ENCODE measurements at regions not wholly inside any gene's neighbourhood (a gene's known extent, or its start where the extent isn't known, plus 50 kb on each side); places are given as distances from the start of the nearest gene placed in this dataset.

DNA sequence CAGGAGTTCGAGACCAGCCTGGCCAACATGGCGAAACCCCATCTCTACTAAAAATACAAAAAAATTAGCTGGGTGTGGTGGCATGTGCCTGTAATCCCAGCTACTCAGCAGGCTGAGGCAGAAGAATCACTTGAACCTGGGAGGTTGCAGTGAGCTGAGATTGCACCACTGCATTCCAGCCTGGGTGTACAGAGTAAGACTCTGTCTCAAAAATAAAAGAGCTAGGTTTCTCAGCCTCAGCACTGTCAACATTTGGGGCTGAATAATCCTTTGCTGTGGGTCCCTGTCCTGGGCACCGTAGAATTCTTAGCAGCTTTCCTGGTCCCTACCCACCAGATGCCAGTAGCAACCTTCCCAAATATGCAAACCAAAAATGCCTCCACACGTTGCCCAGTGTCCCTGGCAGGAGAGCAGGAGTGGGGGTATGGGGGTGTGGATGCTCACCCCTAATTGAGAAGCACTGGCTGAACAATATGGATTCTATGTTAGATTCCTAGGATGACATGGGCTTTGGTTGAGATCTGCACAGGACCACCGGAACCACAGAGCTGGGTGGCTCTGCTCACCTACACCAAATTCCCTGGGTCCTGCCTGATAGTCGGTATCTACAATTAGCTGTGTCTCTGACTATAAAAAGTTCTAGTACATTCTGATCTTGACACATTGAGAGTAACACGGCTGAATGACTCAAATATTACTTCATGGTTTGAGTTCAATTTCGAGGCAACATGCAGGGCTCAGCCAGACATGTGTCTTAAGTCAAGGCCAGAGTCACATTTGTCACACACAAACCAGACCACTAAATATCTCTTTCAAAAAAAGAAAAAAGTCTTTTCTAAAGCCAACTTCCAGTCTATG is 577.0 kb upstream of the MDFIC2 start:
- TF ChIP-seq, protein P1, sequence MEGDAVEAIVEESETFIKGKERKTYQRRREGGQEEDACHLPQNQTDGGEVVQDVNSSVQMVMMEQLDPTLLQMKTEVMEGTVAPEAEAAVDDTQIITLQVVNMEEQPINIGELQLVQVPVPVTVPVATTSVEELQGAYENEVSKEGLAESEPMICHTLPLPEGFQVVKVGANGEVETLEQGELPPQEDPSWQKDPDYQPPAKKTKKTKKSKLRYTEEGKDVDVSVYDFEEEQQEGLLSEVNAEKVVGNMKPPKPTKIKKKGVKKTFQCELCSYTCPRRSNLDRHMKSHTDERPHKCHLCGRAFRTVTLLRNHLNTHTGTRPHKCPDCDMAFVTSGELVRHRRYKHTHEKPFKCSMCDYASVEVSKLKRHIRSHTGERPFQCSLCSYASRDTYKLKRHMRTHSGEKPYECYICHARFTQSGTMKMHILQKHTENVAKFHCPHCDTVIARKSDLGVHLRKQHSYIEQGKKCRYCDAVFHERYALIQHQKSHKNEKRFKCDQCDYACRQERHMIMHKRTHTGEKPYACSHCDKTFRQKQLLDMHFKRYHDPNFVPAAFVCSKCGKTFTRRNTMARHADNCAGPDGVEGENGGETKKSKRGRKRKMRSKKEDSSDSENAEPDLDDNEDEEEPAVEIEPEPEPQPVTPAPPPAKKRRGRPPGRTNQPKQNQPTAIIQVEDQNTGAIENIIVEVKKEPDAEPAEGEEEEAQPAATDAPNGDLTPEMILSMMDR (IDR thresholded peaks at IDR 0.05) = no peak
- TF ChIP-seq POLR2A (IDR thresholded peaks at IDR 0.05) = no peak
